HEK293 (cell line): ENCODE measurements at regions not wholly inside any gene's neighbourhood (a gene's known extent, or its start where the extent isn't known, plus 50 kb on each side); places are given as distances from the start of the nearest gene placed in this dataset.

ENCODE experiments used
- CTCF ChIA-PET: fragments of 350-600 bp; formaldehyde crosslinking; extraction: SDS; loops from one replicate; lab custom pipeline; 2021; ENCODE audit warnings: antibody characterized with exemption; lab: Yijun Ruan, JAX
- POLR2A ChIA-PET: fragments of 300-600 bp; formaldehyde crosslinking; extraction: SDS; loops from one replicate; lab custom pipeline; 2020; ENCODE audit warnings: antibody characterized with exemption, inconsistent platforms; lab: Yijun Ruan, JAX
- H3K27ac ChIP-seq: fragments of 200-500 bp; sonication (Bioruptor generic); 2 replicates; pipeline ENCODE4 v1.5.1; 2014; ENCODE audit warnings: low read depth, low read length, control low read depth, inconsistent platforms; ENCODE audit errors: extremely low read depth
- H3K36me3 ChIP-seq, 2 experiments: fragments of 200-500 bp in 1 of 2; sonication (Bioruptor generic) in 1 of 2; 1 replicate in 1 of 2; 2 replicates in 1 of 2; pipeline ENCODE4 v1.5.1; 2014 to 2017; ENCODE audit warnings: inconsistent platforms in 2 of 2, low read length in 2 of 2; ENCODE audit not compliant: control insufficient read depth in 2 of 2, insufficient read depth in 1 of 2
- H3K4me1 ChIP-seq: fragments of 200-500 bp; sonication (Bioruptor generic); 2 replicates; pipeline ENCODE4 v1.5.1; 2014; ENCODE audit warnings: mild to moderate bottlenecking, low read length, inconsistent platforms; ENCODE audit not compliant: control insufficient read depth, insufficient read depth
- H3K4me3 ChIP-seq: 2 replicates; pipeline ENCODE4 v1.5.1; 2011; ENCODE audit warnings: low read depth, mild to moderate bottlenecking, control low read depth, low read length, moderate library complexity
- H3K9me3 ChIP-seq: fragments of 200-500 bp; sonication (Bioruptor generic); 2 replicates; pipeline ENCODE4 v1.5.1; 2014; ENCODE audit warnings: low read depth, low read length, inconsistent platforms; ENCODE audit not compliant: control insufficient read depth, insufficient read depth
- KLF16 ChIP-seq: fragments of 450-650 bp; formaldehyde crosslinking; IDR thresholded peaks from 2 replicates; pipeline ENCODE4 v1.5.1; 2017; ENCODE audit warnings: missing biosample characterization, missing genetic modification characterization
- PATZ1 ChIP-seq: fragments of 450-650 bp; formaldehyde crosslinking; IDR thresholded peaks from 2 replicates; pipeline ENCODE4 v1.5.1; 2016; ENCODE audit warnings: missing biosample characterization, missing genetic modification characterization
- SETDB1 ChIP-seq: IDR thresholded peaks from one replicate; pipeline ENCODE4 v1.6.1; 2017; ENCODE audit warnings: mild to moderate bottlenecking, low read length, moderate library complexity, mixed read lengths; ENCODE audit not compliant: insufficient read length
- ZIC2 ChIP-seq: fragments of 450-650 bp; formaldehyde crosslinking; IDR thresholded peaks from 2 replicates; pipeline ENCODE4 v1.5.1; 2016; ENCODE audit warnings: missing biosample characterization, missing genetic modification characterization
- ZNF133 ChIP-seq: fragments of 450-650 bp; formaldehyde crosslinking; IDR thresholded peaks from 2 replicates; pipeline ENCODE4 v1.5.1; 2016; ENCODE audit warnings: missing biosample characterization, missing genetic modification characterization
- ZNF239 ChIP-seq: fragments of 450-650 bp; formaldehyde crosslinking; IDR thresholded peaks from 2 replicates; pipeline ENCODE4 v1.5.1; 2016; ENCODE audit warnings: missing biosample characterization, missing genetic modification characterization
- ZNF354C ChIP-seq: fragments of 450-650 bp; formaldehyde crosslinking; IDR thresholded peaks from 2 replicates; pipeline ENCODE4 v1.5.1; 2016; ENCODE audit warnings: missing biosample characterization, missing genetic modification characterization, low read depth, borderline replicate concordance
- ZNF621 ChIP-seq: fragments of 450-650 bp; formaldehyde crosslinking; IDR thresholded peaks from 2 replicates; pipeline ENCODE4 v1.5.1; 2017; ENCODE audit warnings: missing biosample characterization, missing genetic modification characterization
- ZNF654 ChIP-seq: fragments of 450-650 bp; formaldehyde crosslinking; IDR thresholded peaks from 2 replicates; pipeline ENCODE4 v1.5.1; 2016; ENCODE audit warnings: low read depth, missing biosample characterization, missing genetic modification characterization

GRCh38 chr20:57076951-57077350, 189.5 kb downstream of the BMP7 start:
- POLR2A ChIA-PET = no interaction called here
- CTCF ChIA-PET = interaction anchor here (0.5 to 0.7 kb wide), 3 partner anchors 14 to 665 kb away, joined by 3 to 6 read pairs (median 3); no protein-coding TSS in a partner anchor
- H3K27ac ChIP-seq = no peak overlapping the region
- no peaks in the 10 kb centered on the region for H3K4me1 ChIP-seq
- H3K36me3 ChIP-seq = no peaks in the 10 kb centered on the region
- H3K4me3 ChIP-seq = no peak overlapping the region
- H3K9me3 ChIP-seq = no peaks in the 10 kb centered on the region
- TF ChIP-seq PATZ1 (tag by site-specific recombination) (no peak), ZNF239 (tag by site-specific recombination) (no peak)

GRCh38 chr20:57078116-57078515, 188.3 kb downstream of the BMP7 start:
- Histone ChIP-seq H3K36me3 (no peaks in the 10 kb centered on the region), H3K4me3 (no peak overlapping the region), H3K27ac (no peak overlapping the region), H3K4me1 (no peaks in the 10 kb centered on the region), H3K9me3 (no peaks in the 10 kb centered on the region)
- TF ChIP-seq ZNF621 (no peak), ZNF133 (tag by site-specific recombination) (no peak), SETDB1 (peak; percentile 48)
- POLR2A ChIA-PET = no interaction called here
- CTCF ChIA-PET = interaction anchor here (1.0 to 2.5 kb wide), 2 partner anchors 10 to 17 kb away, joined by 3 to 6 read pairs; no protein-coding TSS in a partner anchor

- no peaks in the 10 kb centered on the region for H3K9me3 ChIP-seq
- H3K36me3 ChIP-seq = no peaks in the 10 kb centered on the region
- H3K27ac ChIP-seq = no peak overlapping the region
- H3K4me1 ChIP-seq = no peaks in the 10 kb centered on the region
- TF ChIP-seq ZNF354C (tag by site-specific recombination) = no peak
- peak; percentile 45 for TF ChIP-seq SETDB1
- TF ChIP-seq, all 188 proteins: peak for 1
- no peak overlapping the region for H3K4me3 ChIP-seq
- ChIA-PET POLR2A (no interaction called here), CTCF (interaction anchor here (0.5 to 2.5 kb wide), 6 partner anchors 8 to 573 kb away, joined by 3 to 9 read pairs (median 3); no protein-coding TSS in a partner anchor)
These were observed 187.1 kb downstream of the BMP7 start for GRCh38 chr20:57079031-57080005.

GRCh38 chr20:57080796-57081195, 185.6 kb downstream of the BMP7 start:
- Histone ChIP-seq H3K9me3 (no peaks in the 10 kb centered on the region), H3K4me3 (no peak overlapping the region), H3K4me1 (no peaks in the 10 kb centered on the region), H3K36me3 (no peaks in the 10 kb centered on the region), H3K27ac (no peak overlapping the region)
- ChIA-PET POLR2A (no interaction called here), CTCF (interaction anchor here (1.1 to 2.0 kb wide), 3 partner anchors 9 to 15 kb away, joined by 4 to 9 read pairs (median 6); no protein-coding TSS in a partner anchor)
- TF ChIP-seq PATZ1 (tag by site-specific recombination) = no peak
- no peak for TF ChIP-seq ZIC2
- peak; percentile 50 for TF ChIP-seq ZNF654 (tag by site-specific recombination)
- TF ChIP-seq KLF16 (tag by site-specific recombination) = no peak
